ENCODE measurements at regions not wholly inside any gene's neighbourhood (a gene's known extent, or its start where the extent isn't known, plus 50 kb on each side); places are given as distances from the start of the nearest gene placed in this dataset.
A peak's percentile ranks its signal among the peaks of the same experiment; 100 is the strongest.

- TF ChIP-seq CTCF (IDR thresholded peaks at IDR 0.05; ENCODE audit: extremely low read depth, missing control alignments): no peak
- no peak for DNase-seq (ENCODE audit: low spot score)
Measured at GRCh38 chr5:114065912-114066311, 296.0 kb upstream of the KCNN2 start.

GRCh38 chr5:114070093-114070722 is 291.7 kb upstream of the KCNN2 start:
- DNase-seq (ENCODE audit: low spot score): no peak
- TF ChIP-seq CTCF (IDR thresholded peaks at IDR 0.05; ENCODE audit: extremely low read depth, missing control alignments): no peak

GRCh38 chr5:114089259-114089658 is 272.6 kb upstream of the KCNN2 start:
- no peak for DNase-seq (ENCODE audit: low spot score)
- no peak for TF ChIP-seq CTCF (IDR thresholded peaks at IDR 0.05; ENCODE audit: extremely low read depth, missing control alignments)

GRCh38 chr5:114097570-114097969 is 264.3 kb upstream of the KCNN2 start:
- no peak for TF ChIP-seq CTCF (IDR thresholded peaks at IDR 0.05; ENCODE audit: extremely low read depth, missing control alignments)
- DNase-seq (ENCODE audit: low spot score): no peak

GRCh38 chr5:114099161-114099560 is 262.7 kb upstream of the KCNN2 start:
- TF ChIP-seq CTCF (IDR thresholded peaks at IDR 0.05; ENCODE audit: extremely low read depth, missing control alignments): no peak
- DNase-seq (ENCODE audit: low spot score): no peak

- TF ChIP-seq CTCF (IDR thresholded peaks at IDR 0.05; ENCODE audit: extremely low read depth, missing control alignments): peak; percentile 48
- peak; percentile 26 for DNase-seq (ENCODE audit: low spot score)
Measured at GRCh38 chr5:114101153-114101552, 260.7 kb upstream of the KCNN2 start.

GRCh38 chr5:114113604-114114003 is 248.3 kb upstream of the KCNN2 start:
- DNase-seq (ENCODE audit: low spot score): no peak

More at GRCh38 chr5:114113604-114114003, 248.3 kb upstream of the KCNN2 start:
- TF ChIP-seq CTCF (IDR thresholded peaks at IDR 0.05; ENCODE audit: extremely low read depth, missing control alignments): no peak

All from GM20000 (cell line).